ENCODE measurements at regions not wholly inside any gene's neighbourhood (a gene's known extent, or its start where the extent isn't known, plus 50 kb on each side); places are given as distances from the start of the nearest gene placed in this dataset.

GRCh38 chr11:109035284-109035683 lies 370.4 kb downstream of the DDX10 start:
- H3K27ac Mint-ChIP-seq (ENCODE audit: low read depth, unreplicated experiment): no peak overlapping the region
- no peaks in the 10 kb centered on the region for H3K9me3 Mint-ChIP-seq (ENCODE audit: unreplicated experiment)
- intact Hi-C loops (cut with micrococcal nuclease): no loop called here
- peaks cover 4% of the 10 kb centered on the region for H3K36me3 Mint-ChIP-seq (ENCODE audit: insufficient read depth, unreplicated experiment)
- H3K4me3 Mint-ChIP-seq (ENCODE audit: unreplicated experiment): no peak overlapping the region
- no peak for DNase-seq (ENCODE audit: unreplicated experiment)
- POLR2A ChIA-PET: interaction anchor here (0.6 kb wide), 1 partner anchor 131 kb away, joined by 3 read pairs; no protein-coding TSS in a partner anchor
- BruUV-seq (replicated peaks): no TSS peak
- TF ChIP-seq CTCF (IDR thresholded peaks at IDR 0.05; ENCODE audit: unreplicated experiment): no peak
- H3K27me3 Mint-ChIP-seq (ENCODE audit: insufficient read depth, unreplicated experiment): no peaks in the 10 kb centered on the region
- H3K4me1 Mint-ChIP-seq (ENCODE audit: insufficient read depth, unreplicated experiment): peaks cover 23% of the 10 kb centered on the region
- CTCF ChIA-PET: no interaction called here

- H3K4me3 Mint-ChIP-seq (ENCODE audit: unreplicated experiment): no peak overlapping the region
- CTCF ChIA-PET: no interaction called here
- DNase-seq (ENCODE audit: unreplicated experiment): no peak
- no peaks in the 10 kb centered on the region for H3K27me3 Mint-ChIP-seq (ENCODE audit: insufficient read depth, unreplicated experiment)
- no TSS peak for BruUV-seq (replicated peaks)
- POLR2A ChIA-PET: interaction anchor here (0.6 kb wide), 1 partner anchor 130 kb away, joined by 3 read pairs; no protein-coding TSS in a partner anchor
- intact Hi-C loops (cut with micrococcal nuclease): no loop called here
- H3K36me3 Mint-ChIP-seq (ENCODE audit: insufficient read depth, unreplicated experiment): peaks cover under 1% of the 10 kb centered on the region
- H3K27ac Mint-ChIP-seq (ENCODE audit: low read depth, unreplicated experiment): no peak overlapping the region
- H3K9me3 Mint-ChIP-seq (ENCODE audit: unreplicated experiment): no peaks in the 10 kb centered on the region
- peaks cover 23% of the 10 kb centered on the region for H3K4me1 Mint-ChIP-seq (ENCODE audit: insufficient read depth, unreplicated experiment)
- no peak for TF ChIP-seq CTCF (IDR thresholded peaks at IDR 0.05; ENCODE audit: unreplicated experiment)
Measured at GRCh38 chr11:109036011-109036410, 371.1 kb downstream of the DDX10 start.

- Mint-ChIP-seq H3K9me3 (ENCODE audit: unreplicated experiment) (no peaks in the 10 kb centered on the region), H3K36me3 (ENCODE audit: insufficient read depth, unreplicated experiment) (no peaks in the 10 kb centered on the region), H3K4me1 (ENCODE audit: insufficient read depth, unreplicated experiment) (peaks cover 23% of the 10 kb centered on the region), H3K4me3 (ENCODE audit: unreplicated experiment) (no peak overlapping the region), H3K27ac (ENCODE audit: low read depth, unreplicated experiment) (peak overlapping the region; percentile 27), H3K27me3 (ENCODE audit: insufficient read depth, unreplicated experiment) (no peaks in the 10 kb centered on the region)
- BruUV-seq (replicated peaks): no TSS peak
- intact Hi-C loops (cut with micrococcal nuclease): no loop called here
- ChIA-PET CTCF (interaction anchor here (0.7 to 1.1 kb wide), 2 partner anchors 176 to 901 kb away, joined by 3 to 4 read pairs; no protein-coding TSS in a partner anchor), POLR2A (interaction anchor here (0.6 to 1.0 kb wide), 5 partner anchors 9 to 658 kb away, joined by 3 to 4 read pairs (median 4); no protein-coding TSS in a partner anchor)
- DNase-seq (ENCODE audit: unreplicated experiment): peak; percentile 49
- TF ChIP-seq CTCF (IDR thresholded peaks at IDR 0.05; ENCODE audit: unreplicated experiment): no peak
Measured at GRCh38 chr11:109037856-109038780, 373.2 kb downstream of the DDX10 start.

GRCh38 chr11:109039611-109040010 lies 374.7 kb downstream of the DDX10 start:
- CTCF ChIA-PET: interaction anchor here (1.2 kb wide), 1 partner anchor 22 kb away, joined by 3 read pairs; no protein-coding TSS in a partner anchor
- Mint-ChIP-seq H3K27ac (ENCODE audit: low read depth, unreplicated experiment) (no peak overlapping the region), H3K9me3 (ENCODE audit: unreplicated experiment) (no peaks in the 10 kb centered on the region), H3K36me3 (ENCODE audit: insufficient read depth, unreplicated experiment) (no peaks in the 10 kb centered on the region), H3K27me3 (ENCODE audit: insufficient read depth, unreplicated experiment) (no peaks in the 10 kb centered on the region), H3K4me1 (ENCODE audit: insufficient read depth, unreplicated experiment) (peaks cover 23% of the 10 kb centered on the region), H3K4me3 (ENCODE audit: unreplicated experiment) (no peak overlapping the region)
- POLR2A ChIA-PET: interaction anchor here (0.7 to 1.2 kb wide), 4 partner anchors 10 to 300 kb away, joined by 3 to 5 read pairs (median 4); no protein-coding TSS in a partner anchor
- BruUV-seq (replicated peaks): no TSS peak
- peak; percentile 38 for DNase-seq (ENCODE audit: unreplicated experiment)
- TF ChIP-seq CTCF (IDR thresholded peaks at IDR 0.05; ENCODE audit: unreplicated experiment): no peak
- intact Hi-C loops (cut with micrococcal nuclease): no loop called here
